ENCODE measurements at regions not wholly inside any gene's neighbourhood (a gene's known extent, or its start where the extent isn't known, plus 50 kb on each side); places are given as distances from the start of the nearest gene placed in this dataset.
"Not testable (repeated sequence)": the region's sequence is repeated elsewhere in the genome, so short reads cannot be mapped to it uniquely, and the experiment has no call there.

- DNase-seq, result no peak
Measured at GRCh38 chr2:226310146-226310545, 489.5 kb downstream of the IRS1 start.

GRCh38 chr2:226308986-226309385 lies 490.6 kb downstream of the IRS1 start:
- DNase-seq, result no peak

GRCh38 chr2:226308323-226308680 lies 491.3 kb downstream of the IRS1 start:
- no peak for DNase-seq

GRCh38 chr2:226307487-226308322 lies 491.9 kb downstream of the IRS1 start:
- DNase-seq, result no peak

GRCh38 chr2:226306969-226307368 lies 492.7 kb downstream of the IRS1 start:
- no peak for DNase-seq

- no peak for DNase-seq
Measured at GRCh38 chr2:226304308-226304707, 495.3 kb downstream of the IRS1 start.

GRCh38 chr2:226303707-226304106 lies 495.9 kb downstream of the IRS1 start:
- no peak for DNase-seq

GRCh38 chr2:226300196-226300886 lies 499.3 kb downstream of the IRS1 start:
- DNase-seq, result no peak

GRCh38 chr2:226299771-226300170 lies 499.8 kb downstream of the IRS1 start:
- DNase-seq, result no peak

GRCh38 chr2:226295681-226296080 lies 503.9 kb downstream of the IRS1 start:
- DNase-seq, result no peak

- no peak for DNase-seq
Measured at GRCh38 chr2:226295123-226295522, 504.5 kb downstream of the IRS1 start.

GRCh38 chr2:226291281-226291680 lies 508.3 kb downstream of the IRS1 start:
- DNase-seq, result not testable (repeated sequence)

GRCh38 chr2:226286916-226287315 lies 512.7 kb downstream of the IRS1 start:
- no peak for DNase-seq

GRCh38 chr2:226283796-226284195 lies 515.8 kb downstream of the IRS1 start:
- no peak for DNase-seq

- no peak for DNase-seq
Measured at GRCh38 chr2:226282151-226282550, 517.5 kb downstream of the IRS1 start.

GRCh38 chr2:226280136-226280535 lies 519.5 kb downstream of the IRS1 start:
- not testable (repeated sequence) for DNase-seq

- no peak for DNase-seq
Measured at GRCh38 chr2:226275215-226275614, 524.4 kb downstream of the IRS1 start.

GRCh38 chr2:226274143-226274542 lies 525.5 kb downstream of the IRS1 start:
- DNase-seq, result no peak

GRCh38 chr2:226273440-226273839 lies 526.2 kb downstream of the IRS1 start:
- no peak for DNase-seq

- no peak for DNase-seq
Measured at GRCh38 chr2:226272435-226272834, 527.2 kb downstream of the IRS1 start.

GRCh38 chr2:226270285-226271058 lies 529.1 kb downstream of the IRS1 start:
- no peak for DNase-seq

GRCh38 chr2:226267516-226268289 lies 531.9 kb downstream of the IRS1 start:
- DNase-seq, result no peak

All from activated effector memory CD4-positive, alpha-beta T cell treated with Interleukin-2 at 50 U/mL for 16 hours (primary cell).